T-cell (primary cell): ENCODE measurements at regions not wholly inside any gene's neighbourhood (a gene's known extent, or its start where the extent isn't known, plus 50 kb on each side); places are given as distances from the start of the nearest gene placed in this dataset.

ENCODE experiments used
- ATAC-seq, 4 experiments: fragments of 200-7000 bp in 3 of 4; fragments of 150-1000 bp in 1 of 4; cut with Tn5 transposase; replicated peaks in 1 of 4; 1 replicate in 3 of 4; 2 replicates in 1 of 4; pipeline ENCODE4 v1.10.0; 2021; ENCODE audit warnings: moderate library complexity in 3 of 4, mild to moderate bottlenecking in 2 of 4, moderate number of reproducible peaks in 1 of 4
- CTCF ChIA-PET, 2 donors: fragments of 300-600 bp; sonication (Branson Sonifier 250); formaldehyde crosslinking; loops; one replicate each; lab custom pipeline; 2022; ENCODE audit warnings: antibody characterized with exemption in 2 of 2; lab: Charles Lee
- POLR2A ChIA-PET, 2 donors: fragments of 300-600 bp; sonication (Branson Sonifier 250); formaldehyde crosslinking; loops; one replicate each; lab custom pipeline; 2022; ENCODE audit warnings: antibody characterized with exemption in 2 of 2; lab: Charles Lee
- DNase-seq, 35 experiments: peaks; one replicate each; pipeline versions ENCODE4 v3.0.0 to v3.0.0-alpha.2; 2013 to 2023
- H3K27ac ChIP-seq: one replicate; pipeline ENCODE4 v1.5.1; 2013; ENCODE audit warnings: low read length
- H3K27me3 ChIP-seq, 2 experiments: replicated peaks in 1 of 2; 1 replicate in 1 of 2; 2 replicates in 1 of 2; pipeline versions ENCODE4 v1.6.1 to v1.7.0; 2013; ENCODE audit warnings: low read length in 1 of 2, mixed read lengths in 1 of 2; ENCODE audit not compliant: control insufficient read depth in 2 of 2, insufficient read depth in 2 of 2; ENCODE audit errors: extremely low read depth in 1 of 2
- H3K36me3 ChIP-seq, 2 donors: 1 replicate in 1 of 2; 2 replicates in 1 of 2; pipeline versions ENCODE4 v1.6.1 to v1.7.0; 2013; ENCODE audit warnings: low read length in 1 of 2; ENCODE audit not compliant: control insufficient read depth in 2 of 2, insufficient read depth in 1 of 2; ENCODE audit errors: extremely low read depth in 1 of 2
- H3K4me1 ChIP-seq, 2 experiments: 1 replicate in 1 of 2; 2 replicates in 1 of 2; pipeline versions ENCODE4 v1.6.1 to v1.7.0; 2013; ENCODE audit warnings: low read length in 2 of 2, mixed read lengths in 1 of 2; ENCODE audit not compliant: insufficient read depth in 2 of 2, control insufficient read depth in 1 of 2; ENCODE audit errors: extremely low read depth in 1 of 2
- H3K4me3 ChIP-seq, 2 donors: 1 replicate in 1 of 2; 2 replicates in 1 of 2; pipeline versions ENCODE4 v1.5.1 to v1.7.0; 2013; ENCODE audit warnings: mild to moderate bottlenecking in 2 of 2, low read length in 1 of 2, moderate library complexity in 1 of 2; ENCODE audit not compliant: control insufficient read depth in 1 of 2; ENCODE audit errors: extremely low read depth in 1 of 2
- H3K9me3 ChIP-seq: 2 replicates; pipeline ENCODE4 v1.7.0; 2013
- H3K27ac Mint-ChIP-seq, 2 donors: one replicate each; pipeline ENCODE4 v1.8.0; 2020 to 2021; ENCODE audit warnings: mild to moderate bottlenecking in 2 of 2, mixed read lengths in 2 of 2
- H3K27me3 Mint-ChIP-seq, 2 donors: one replicate each; pipeline ENCODE4 v1.8.0; 2021 to 2022; ENCODE audit warnings: mixed read lengths in 2 of 2
- H3K36me3 Mint-ChIP-seq: one replicate; pipeline ENCODE4 v1.8.0; 2021; ENCODE audit warnings: mixed read lengths
- H3K4me1 Mint-ChIP-seq, 3 donors: one replicate each; pipeline ENCODE4 v1.8.0; 2020 to 2022; ENCODE audit warnings: mixed read lengths in 3 of 3, mild to moderate bottlenecking in 1 of 3
- H3K4me3 Mint-ChIP-seq, 3 donors: one replicate each; pipeline ENCODE4 v1.8.0; 2020 to 2022; ENCODE audit warnings: mild to moderate bottlenecking in 3 of 3, mixed read lengths in 3 of 3, moderate library complexity in 3 of 3
- H3K9me3 Mint-ChIP-seq, 3 donors: one replicate each; pipeline ENCODE4 v1.8.0; 2020 to 2022; ENCODE audit warnings: mixed read lengths in 3 of 3
- WGBS: methylation state at CpG from one replicate; pipeline ENCODE4 v1.1.5; 2013; ENCODE audit warnings: missing lambda C conversion rate; ENCODE audit not compliant: insufficient coverage; 5-methylcytosine and 5-hydroxymethylcytosine counted together

DNA sequence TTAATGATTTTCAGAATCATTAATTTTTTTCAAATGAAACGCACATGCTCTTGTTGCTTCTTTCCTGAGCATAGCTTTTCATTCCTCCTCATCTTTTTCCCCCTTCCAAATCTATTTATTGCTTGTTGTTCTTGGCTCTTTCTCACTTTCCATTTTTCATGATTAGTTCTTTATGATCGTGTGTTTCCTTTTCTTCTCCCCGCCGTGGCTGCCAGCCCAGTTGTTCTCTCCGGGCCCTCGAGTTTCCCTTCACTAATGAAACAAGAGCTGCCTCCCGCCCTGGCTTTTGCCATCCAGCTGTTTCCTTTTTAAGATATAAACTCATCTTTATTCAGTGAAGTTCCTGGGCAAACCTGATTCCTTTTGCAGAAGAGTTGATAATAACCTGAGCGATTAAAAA is 170.2 kb upstream of the NR2F2 start:
- Histone ChIP-seq H3K4me1 (no peaks in the 10 kb centered on the region), H3K4me3 (no peak overlapping the region), H3K27ac (no peak overlapping the region), H3K36me3 (no peaks in the 10 kb centered on the region), H3K9me3 (no peaks in the 10 kb centered on the region), H3K27me3 (peaks cover 0 to 2% of the 10 kb centered on the region in 2 experiments)
- ChIA-PET CTCF (no interaction called here), POLR2A (no interaction called here)
- Mint-ChIP-seq H3K4me3 (no peak overlapping the region), H3K4me1 (no peaks in the 10 kb centered on the region), H3K27me3 (peaks cover 4 to 19% of the 10 kb centered on the region in 2 donors), H3K9me3 (peaks cover 0 to 1% (median 0%) of the 10 kb centered on the region in 3 donors), H3K27ac (no peak overlapping the region), H3K36me3 (no peaks in the 10 kb centered on the region)
- DNase-seq (no peak), ATAC-seq (no peak)
- 40% methylated on average over 1 of the region's 8 CpGs for WGBS

DNA sequence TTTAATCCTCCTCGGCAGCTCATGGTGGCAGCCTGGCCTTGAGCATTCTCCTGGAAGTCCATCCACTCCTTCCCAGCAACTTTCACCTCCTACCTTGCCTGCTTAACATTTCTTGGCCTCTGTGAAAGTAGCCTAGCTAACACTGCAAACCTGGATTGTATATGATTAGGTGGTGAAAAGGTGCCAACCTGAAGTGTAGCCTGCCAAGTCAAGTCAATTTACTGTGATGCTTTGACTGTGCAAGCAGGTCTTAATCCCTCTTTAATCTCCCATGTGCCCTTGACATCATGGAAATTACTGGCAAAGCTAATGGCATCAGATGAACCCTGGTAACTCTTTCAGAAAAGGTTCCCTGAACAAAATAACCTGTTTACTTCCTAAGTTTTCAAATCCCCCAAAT is 169.7 kb upstream of the NR2F2 start:
- POLR2A ChIA-PET: no interaction called here
- ATAC-seq: no peak
- no peak overlapping the region for H3K4me3 ChIP-seq
- H3K27me3 Mint-ChIP-seq: peaks cover 4 to 19% of the 10 kb centered on the region in 2 donors
- no peaks in the 10 kb centered on the region for H3K4me1 Mint-ChIP-seq
- no peaks in the 10 kb centered on the region for H3K36me3 Mint-ChIP-seq
- no peak for DNase-seq
- H3K36me3 ChIP-seq: no peaks in the 10 kb centered on the region
- no CpG with 5 or more reads among the region's 1 CpG for WGBS
- H3K27ac ChIP-seq: no peak overlapping the region
- H3K27ac Mint-ChIP-seq: no peak overlapping the region
- no peaks in the 10 kb centered on the region for H3K9me3 ChIP-seq
- CTCF ChIA-PET: no interaction called here
- H3K4me3 Mint-ChIP-seq: no peak overlapping the region
- H3K9me3 Mint-ChIP-seq: no peaks in the 10 kb centered on the region
- no peaks in the 10 kb centered on the region for H3K4me1 ChIP-seq
- H3K27me3 ChIP-seq: peaks cover 0 to 2% of the 10 kb centered on the region in 2 experiments

DNA sequence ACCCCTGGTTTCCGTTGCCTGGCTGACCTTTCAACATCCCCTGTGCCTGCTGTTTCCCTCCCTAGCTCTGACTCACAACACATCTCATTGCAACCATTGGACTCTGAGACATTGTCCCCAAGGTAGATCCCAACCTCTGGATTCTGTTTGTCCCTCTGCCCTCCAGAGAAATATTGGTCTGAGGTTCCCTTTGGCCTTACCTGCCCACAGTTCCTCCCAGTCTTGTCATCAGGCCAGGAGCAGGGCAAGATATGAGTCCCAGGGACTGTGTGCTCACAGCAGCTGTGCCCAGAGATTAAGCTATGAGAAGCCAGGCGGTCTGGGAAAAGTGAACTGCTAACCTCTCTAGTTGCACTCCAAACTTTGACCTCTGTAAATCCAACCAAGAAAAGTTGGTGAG is 168.2 kb upstream of the NR2F2 start:
- ATAC-seq (no peak), DNase-seq (no peak)
- ChIA-PET POLR2A (no interaction called here), CTCF (no interaction called here)
- WGBS: 75% methylated on average over 2 of the region's 2 CpGs
- H3K4me3 Mint-ChIP-seq: no peak overlapping the region
- no peaks in the 10 kb centered on the region for H3K4me1 Mint-ChIP-seq
- H3K27ac Mint-ChIP-seq: no peak overlapping the region
- Histone ChIP-seq H3K9me3 (no peaks in the 10 kb centered on the region), H3K4me1 (no peaks in the 10 kb centered on the region), H3K4me3 (no peak overlapping the region), H3K27ac (no peak overlapping the region), H3K27me3 (peaks cover 0 to 2% of the 10 kb centered on the region in 2 experiments), H3K36me3 (no peaks in the 10 kb centered on the region)
- H3K27me3 Mint-ChIP-seq: peaks cover 11 to 30% of the 10 kb centered on the region in 2 donors
- no peaks in the 10 kb centered on the region for H3K9me3 Mint-ChIP-seq
- no peaks in the 10 kb centered on the region for H3K36me3 Mint-ChIP-seq

DNA sequence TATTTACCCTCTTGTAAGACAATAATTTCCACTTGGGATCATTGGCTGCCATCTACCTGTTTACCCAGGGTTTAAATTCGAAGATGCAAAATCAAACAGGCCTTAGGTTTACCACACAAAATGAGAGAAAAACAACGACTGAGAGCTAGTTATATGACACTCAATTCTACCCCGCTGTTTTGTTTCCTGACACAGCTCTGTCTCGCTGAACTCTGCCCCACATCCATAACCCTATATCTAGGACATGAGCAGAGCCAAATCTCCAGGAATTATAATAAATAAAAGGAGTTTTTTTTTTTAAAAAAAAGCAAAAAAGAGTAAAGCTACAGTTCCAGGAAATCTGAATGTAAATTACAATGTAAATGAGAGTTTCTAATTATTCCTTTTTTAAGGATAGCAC is 165.4 kb upstream of the NR2F2 start:
- ChIA-PET CTCF (no interaction called here), POLR2A (no interaction called here)
- H3K36me3 ChIP-seq: no peaks in the 10 kb centered on the region
- 39% methylated on average over 2 of the region's 4 CpGs for WGBS
- peaks cover 0 to 4% of the 10 kb centered on the region in 2 experiments for H3K27me3 ChIP-seq
- no peaks in the 10 kb centered on the region for H3K4me1 ChIP-seq
- ATAC-seq (no peak), DNase-seq (no peak)
- no peak overlapping the region for H3K4me3 Mint-ChIP-seq
- H3K27ac ChIP-seq: no peak overlapping the region
- no peaks in the 10 kb centered on the region for H3K4me1 Mint-ChIP-seq
- H3K9me3 Mint-ChIP-seq: no peaks in the 10 kb centered on the region
- H3K4me3 ChIP-seq: no peak overlapping the region
- H3K27me3 Mint-ChIP-seq: peaks cover 24 to 29% of the 10 kb centered on the region in 2 donors
- no peak overlapping the region for H3K27ac Mint-ChIP-seq
- no peaks in the 10 kb centered on the region for H3K36me3 Mint-ChIP-seq
- H3K9me3 ChIP-seq: no peaks in the 10 kb centered on the region

DNA sequence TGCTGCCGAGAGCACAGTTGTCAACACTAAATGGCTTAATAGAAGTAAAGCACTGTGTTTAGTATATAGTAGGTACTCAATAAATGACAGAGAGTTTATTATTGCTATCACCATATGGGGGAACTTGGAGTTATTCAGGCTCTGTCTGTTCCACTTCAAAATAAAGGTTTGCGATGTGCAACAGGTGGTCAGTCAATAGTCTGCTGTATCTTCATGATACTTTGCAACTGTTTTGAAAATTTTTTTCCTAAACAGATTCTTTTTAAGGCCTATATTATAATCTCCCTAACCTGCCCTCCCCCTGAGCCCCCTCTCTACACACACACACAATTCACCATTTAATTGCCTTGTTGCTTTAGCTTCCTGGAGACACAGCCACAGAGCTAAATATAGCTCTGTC is 164.7 kb upstream of the NR2F2 start:
- ATAC-seq (no peak), DNase-seq (no peak)
- Mint-ChIP-seq H3K36me3 (no peaks in the 10 kb centered on the region), H3K4me3 (no peak overlapping the region), H3K4me1 (no peaks in the 10 kb centered on the region), H3K27me3 (peaks cover 24 to 29% of the 10 kb centered on the region in 2 donors), H3K27ac (no peak overlapping the region), H3K9me3 (no peaks in the 10 kb centered on the region)
- ChIA-PET CTCF (no interaction called here), POLR2A (no interaction called here)
- no peaks in the 10 kb centered on the region for H3K9me3 ChIP-seq
- H3K27ac ChIP-seq: no peak overlapping the region
- WGBS: no CpG with 5 or more reads among the region's 2 CpGs
- H3K27me3 ChIP-seq: peaks cover 0 to 4% of the 10 kb centered on the region in 2 experiments
- no peaks in the 10 kb centered on the region for H3K36me3 ChIP-seq
- H3K4me3 ChIP-seq: no peak overlapping the region
- no peaks in the 10 kb centered on the region for H3K4me1 ChIP-seq

DNA sequence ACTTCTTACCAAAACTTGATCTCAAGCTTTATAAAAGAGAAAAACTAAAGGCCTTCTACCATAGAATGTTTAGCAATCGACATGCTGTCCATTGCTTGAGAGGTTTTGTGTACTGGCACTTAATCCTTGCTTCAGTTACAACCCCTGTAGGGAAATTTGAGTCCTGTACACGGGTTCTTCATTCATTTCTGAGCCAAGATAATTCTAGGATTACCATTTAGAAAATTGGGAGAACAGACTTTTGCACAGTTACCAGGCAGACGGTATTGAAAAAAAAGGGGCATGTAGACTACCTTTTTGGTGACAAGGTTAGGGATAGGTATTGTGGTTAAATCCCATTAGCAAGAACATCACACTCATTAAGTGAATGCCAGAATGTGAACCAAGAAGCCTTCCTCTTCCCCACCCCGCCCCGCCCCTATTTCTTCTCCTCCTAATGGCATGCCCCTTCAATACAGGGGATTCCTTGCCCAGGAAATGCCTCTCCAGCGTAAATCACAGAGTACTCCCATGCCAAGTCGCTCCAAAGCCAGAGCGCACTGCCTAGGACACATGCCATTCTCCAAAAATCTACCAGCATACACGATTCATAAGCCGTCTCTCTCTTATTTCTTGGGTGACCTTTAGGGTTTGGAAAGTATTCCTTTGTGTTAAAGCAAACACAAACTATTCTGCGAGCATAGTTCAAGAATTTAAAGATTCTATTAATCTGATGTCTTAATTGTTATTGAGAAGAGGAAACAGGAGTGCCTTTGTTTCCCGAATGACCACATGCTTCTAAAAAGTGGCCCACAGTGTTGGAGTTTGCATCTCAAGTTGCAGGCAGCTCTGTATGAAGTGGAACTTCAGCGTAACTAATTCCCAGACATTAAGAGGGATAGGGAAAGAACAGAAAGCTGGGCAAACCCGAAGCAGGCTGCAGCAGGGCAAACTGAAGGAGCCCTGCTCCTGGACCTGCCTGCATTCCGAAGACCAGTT is 164.0 kb upstream of the NR2F2 start:
- H3K4me3 Mint-ChIP-seq: no peak overlapping the region
- Histone ChIP-seq H3K4me1 (no peaks in the 10 kb centered on the region), H3K9me3 (no peaks in the 10 kb centered on the region), H3K36me3 (no peaks in the 10 kb centered on the region), H3K27ac (no peak overlapping the region), H3K4me3 (no peak overlapping the region), H3K27me3 (peaks cover 0 to 8% of the 10 kb centered on the region in 2 experiments)
- ChIA-PET CTCF (no interaction called here), POLR2A (no interaction called here)
- no peaks in the 10 kb centered on the region for H3K36me3 Mint-ChIP-seq
- H3K9me3 Mint-ChIP-seq: no peaks in the 10 kb centered on the region
- no peaks in the 10 kb centered on the region for H3K4me1 Mint-ChIP-seq
- no peak overlapping the region for H3K27ac Mint-ChIP-seq
- H3K27me3 Mint-ChIP-seq: peaks cover 24 to 29% of the 10 kb centered on the region in 2 donors
- ATAC-seq (no peak), DNase-seq (no peak)
- WGBS: 64% methylated on average over 4 of the region's 15 CpGs
